D721Med (cell line): ENCODE measurements at regions not wholly inside any gene's neighbourhood (a gene's known extent, or its start where the extent isn't known, plus 50 kb on each side); places are given as distances from the start of the nearest gene placed in this dataset.

ENCODE experiments used
- DNase-seq: peaks from one replicate; pipeline ENCODE4 v3.0.0; 2011; ENCODE audit warnings: low spot score; ENCODE audit not compliant: insufficient read length
- FAIRE-seq: peaks from 2 replicates; lab custom pipeline; 2011; peaks lifted over from hg19 to GRCh38; lab: Jason Lieb, UNC
- CTCF ChIP-seq: IDR thresholded peaks from 2 replicates; pipeline ENCODE4 v1.5.1; 2012; ENCODE audit warnings: mild to moderate bottlenecking, control low read depth; ENCODE audit not compliant: insufficient read depth; ENCODE audit errors: missing control alignments

GRCh38 chr4:123919576-123920098, 523.0 kb downstream of the SPRY1 start:
- FAIRE-seq (no peak), DNase-seq (no peak)
- no peak for TF ChIP-seq CTCF

- DNase-seq (no peak), FAIRE-seq (no peak)
- TF ChIP-seq CTCF, result no peak
Observed at GRCh38 chr4:123921339-123921738, 524.7 kb downstream of the SPRY1 start.

- no peak for TF ChIP-seq CTCF
- no peak for FAIRE-seq
- DNase-seq, result no peak
Observed at GRCh38 chr4:123922847-123923246, 526.3 kb downstream of the SPRY1 start.

GRCh38 chr4:123924536-123924935, 527.9 kb downstream of the SPRY1 start:
- FAIRE-seq (no peak), DNase-seq (no peak)
- no peak for TF ChIP-seq CTCF

- no peak for FAIRE-seq
- no peak for TF ChIP-seq CTCF
- DNase-seq, result no peak
Observed at GRCh38 chr4:123929565-123929964, 533.0 kb downstream of the SPRY1 start.

GRCh38 chr4:123930996-123931395, 534.4 kb downstream of the SPRY1 start:
- FAIRE-seq (no peak), DNase-seq (no peak)
- no peak for TF ChIP-seq CTCF

GRCh38 chr4:123934096-123934495, 537.5 kb downstream of the SPRY1 start:
- DNase-seq (no peak), FAIRE-seq (no peak)
- no peak for TF ChIP-seq CTCF
